Fibroblast of peridontal ligament (primary cell): ENCODE measurements at regions not wholly inside any gene's neighbourhood (a gene's known extent, or its start where the extent isn't known, plus 50 kb on each side); places are given as distances from the start of the nearest gene placed in this dataset.
"Not testable (repeated sequence)": the region's sequence is repeated elsewhere in the genome, so short reads cannot be mapped to it uniquely, and the experiment has no call there.

ENCODE experiments used
- DNase-seq: peaks from one replicate; pipeline ENCODE4 v3.0.0-alpha.2; 2010; ENCODE audit errors: extremely low read depth

DNA sequence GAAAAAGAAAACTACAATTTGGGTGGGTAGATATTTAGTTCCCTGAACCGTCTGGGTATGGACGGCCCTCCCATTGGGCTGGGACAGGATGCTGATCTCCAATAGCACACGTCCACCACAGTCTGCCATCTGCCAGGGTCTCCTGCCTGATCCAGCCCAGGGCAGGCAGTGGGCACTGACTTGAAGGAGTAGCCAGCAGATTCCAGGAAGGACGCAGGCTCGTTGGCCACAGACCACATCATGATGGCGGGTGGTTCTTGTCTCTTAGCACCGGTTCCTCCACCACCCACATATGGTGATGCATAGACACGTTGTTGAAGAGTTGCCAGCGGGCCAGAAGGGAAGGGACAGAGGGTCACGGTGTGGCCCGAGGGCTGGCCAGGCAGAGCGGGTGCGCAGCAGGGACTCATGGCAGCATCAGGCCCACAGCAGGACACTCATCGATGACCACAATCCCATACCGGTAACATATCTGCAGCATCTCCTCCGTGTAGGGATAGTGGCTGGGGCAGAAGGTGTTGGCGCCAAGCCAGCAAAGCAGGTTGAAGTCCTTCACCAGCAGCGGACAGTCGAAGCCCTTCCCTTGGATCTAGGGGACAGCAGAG is 155.8 kb upstream of the FAM174A start:
- DNase-seq: not testable (repeated sequence)

DNA sequence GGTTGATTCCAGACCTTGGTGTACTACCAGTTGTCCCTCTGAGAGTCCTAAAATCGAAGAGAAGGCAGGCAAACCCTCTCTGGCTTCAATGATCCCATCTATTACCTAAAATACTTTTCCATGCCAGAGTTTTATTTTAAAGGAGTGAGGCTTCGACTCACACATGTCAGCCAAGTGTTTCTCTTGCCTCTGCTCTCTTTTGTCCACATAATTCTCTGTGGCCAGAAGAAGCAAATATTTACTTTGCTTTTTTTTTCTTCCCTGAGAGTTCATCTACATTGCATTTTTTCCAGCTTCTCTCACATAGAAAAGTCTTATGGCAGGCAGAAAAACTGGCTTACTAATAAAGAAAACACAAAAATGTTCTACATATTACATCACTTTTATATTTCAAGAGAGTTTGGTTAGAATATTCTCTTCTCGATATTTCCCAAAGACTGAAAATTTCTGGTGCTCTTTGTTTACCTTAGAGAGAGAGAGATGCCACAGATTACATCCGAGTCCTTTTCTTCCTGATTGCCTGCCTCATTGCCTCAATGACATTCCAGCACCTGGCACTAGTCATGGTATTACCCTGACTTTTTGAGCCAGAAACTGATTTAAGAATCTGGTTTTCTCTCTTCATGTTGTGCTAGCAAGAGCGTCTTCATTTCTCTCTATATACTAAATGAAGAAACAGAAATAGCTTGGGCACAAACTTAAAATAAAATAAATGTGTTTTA is 170.3 kb upstream of the FAM174A start:
- not testable (repeated sequence) for DNase-seq

DNA sequence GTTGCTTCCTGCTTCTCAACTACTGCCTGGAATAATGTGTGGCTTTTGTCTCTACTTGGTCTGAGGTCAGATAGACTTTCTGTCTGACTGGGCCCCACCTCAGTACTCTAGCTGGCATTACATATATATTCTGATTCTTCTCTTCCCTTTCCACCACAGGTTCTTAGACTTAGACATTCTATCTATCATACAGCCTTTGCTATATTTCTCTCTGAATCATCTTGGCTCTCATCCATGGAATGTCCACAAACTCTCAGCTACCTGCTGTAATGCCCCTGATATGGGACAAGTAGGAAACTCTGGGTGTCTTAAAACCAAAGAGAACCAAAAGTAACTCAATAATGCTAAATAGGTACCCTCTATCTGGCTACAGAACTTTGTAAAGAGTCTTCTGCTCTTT is 170.8 kb upstream of the FAM174A start:
- DNase-seq: not testable (repeated sequence)

DNA sequence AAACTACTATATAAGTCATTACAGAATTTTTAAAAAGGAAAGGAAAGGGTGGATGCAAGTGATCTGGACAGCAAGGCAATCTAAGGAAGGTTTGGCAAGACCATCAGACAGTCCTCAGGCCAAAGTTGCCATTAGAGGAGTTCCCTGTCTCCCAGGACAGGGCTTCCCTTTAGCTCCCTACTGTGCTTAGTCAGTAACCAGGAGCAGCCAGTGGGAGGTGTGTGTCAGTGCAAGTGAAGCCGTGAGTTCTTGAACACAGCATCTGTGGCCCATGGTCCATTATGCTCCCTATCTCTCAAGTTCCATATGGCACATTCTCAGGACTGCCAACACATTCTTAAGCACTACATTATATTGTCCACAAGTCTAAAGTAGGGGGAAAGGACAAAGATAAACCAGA is 175.2 kb upstream of the FAM174A start:
- not testable (repeated sequence) for DNase-seq

DNA sequence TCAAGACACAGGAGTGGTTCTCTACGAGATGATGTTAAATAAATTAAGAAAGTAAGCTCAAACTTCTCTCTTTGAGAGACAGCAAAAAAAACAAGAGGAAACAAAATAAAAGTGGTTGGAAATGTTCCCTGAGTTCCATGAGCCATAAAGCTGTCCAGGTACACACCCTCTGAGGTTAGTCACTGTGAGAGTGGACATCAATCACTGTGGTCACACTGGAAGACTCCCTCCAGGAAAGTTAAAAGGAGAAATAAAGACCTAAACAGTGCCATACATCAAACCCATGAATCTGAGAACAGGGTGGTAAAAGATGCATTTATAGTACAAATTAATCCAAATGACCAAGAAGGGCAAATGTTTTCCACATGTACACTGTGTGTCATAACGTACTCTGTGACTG is 188.9 kb upstream of the FAM174A start:
- not testable (repeated sequence) for DNase-seq

DNA sequence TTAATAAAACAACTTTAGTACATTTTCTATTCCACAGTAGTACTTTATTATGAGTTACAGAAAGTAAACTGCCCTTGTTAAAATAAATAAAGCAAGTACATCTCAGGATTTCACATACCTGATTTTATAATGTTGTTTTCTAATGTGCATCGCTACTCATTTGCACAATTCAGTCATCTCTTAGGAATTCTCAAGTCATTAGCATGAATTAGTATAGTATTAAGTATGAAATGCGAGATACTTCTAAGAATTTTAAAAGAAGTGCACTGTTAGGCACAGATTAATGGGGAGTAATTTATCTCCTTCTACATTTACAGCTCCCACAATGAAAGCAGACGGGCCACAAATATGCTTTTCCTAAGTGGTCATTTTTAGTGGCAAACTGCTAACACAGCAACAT is 193.7 kb upstream of the FAM174A start:
- not testable (repeated sequence) for DNase-seq

DNA sequence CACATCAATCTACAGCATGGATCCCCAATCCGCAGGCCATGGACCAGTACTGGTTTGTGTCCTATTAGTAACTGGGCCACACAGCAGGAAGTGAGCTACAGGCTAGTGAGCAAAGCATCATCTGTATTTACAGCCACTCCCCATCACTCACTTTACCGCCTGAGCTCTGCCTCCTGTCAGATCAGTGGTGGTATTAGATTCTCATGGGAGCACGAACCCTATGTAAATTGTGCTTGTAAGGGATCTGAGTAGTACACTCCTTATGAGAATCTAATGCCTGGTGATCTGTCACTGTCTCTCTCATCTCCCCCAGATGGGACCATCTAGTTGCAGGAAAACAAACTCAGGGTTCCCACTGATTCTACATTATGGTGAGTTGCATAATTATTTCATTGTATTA is 212.7 kb upstream of the FAM174A start:
- DNase-seq: no peak

DNA sequence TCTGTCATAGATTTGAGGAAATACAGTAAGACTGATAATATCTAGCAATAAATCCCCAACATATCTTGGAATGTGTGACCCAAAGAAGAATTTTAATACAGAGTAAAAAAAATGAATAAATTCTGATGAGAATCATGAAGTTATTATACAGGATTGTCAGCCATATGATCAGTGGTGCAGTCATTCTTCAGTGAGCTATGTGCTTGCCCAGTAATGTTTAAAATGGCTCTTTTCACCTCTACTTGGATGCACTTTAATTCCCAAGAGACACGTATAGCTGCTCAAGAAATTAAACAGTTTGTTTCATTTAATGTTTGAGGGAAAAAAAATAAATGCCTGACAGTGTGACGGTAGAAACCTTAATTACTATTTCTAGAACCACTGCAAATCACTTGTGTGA is 215.3 kb upstream of the FAM174A start:
- no peak for DNase-seq

DNA sequence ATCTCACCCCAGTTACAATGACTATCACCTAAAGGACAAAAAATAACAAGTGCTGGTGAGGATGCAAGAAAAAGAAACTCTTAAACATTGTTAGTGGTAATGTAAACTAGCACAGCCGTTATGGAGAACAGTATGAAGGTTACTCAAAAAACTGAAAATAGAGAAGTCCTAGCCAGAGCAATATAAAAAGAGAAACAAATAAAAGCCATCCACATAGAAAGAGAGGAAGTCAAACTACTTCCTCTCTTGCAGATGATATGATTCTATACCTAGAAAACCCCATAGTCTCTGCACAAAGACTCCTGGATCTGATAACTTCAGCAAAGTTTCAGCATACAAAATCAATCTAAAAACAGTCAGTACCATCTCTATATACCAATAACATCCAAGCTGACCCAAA is 221.5 kb upstream of the FAM174A start:
- no peak for DNase-seq

DNA sequence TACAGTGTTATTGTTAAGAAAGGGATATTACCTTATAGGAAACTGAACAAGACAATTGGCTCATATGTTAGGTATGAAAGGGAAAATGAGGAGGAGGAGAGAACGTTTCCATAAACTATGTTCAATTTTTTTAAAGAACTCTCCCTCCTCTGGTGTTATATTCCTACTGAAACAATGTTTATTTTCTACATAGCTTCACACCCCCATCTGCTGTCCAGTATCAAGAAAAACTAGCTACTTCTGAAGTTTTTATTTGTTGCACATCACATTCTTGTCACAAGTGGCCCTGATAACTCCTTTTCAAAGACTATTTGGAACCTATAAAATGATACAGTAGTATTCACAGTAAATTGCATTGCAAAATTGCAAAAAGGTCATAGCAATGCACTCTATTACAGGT is 223.4 kb upstream of the FAM174A start:
- DNase-seq: no peak

DNA sequence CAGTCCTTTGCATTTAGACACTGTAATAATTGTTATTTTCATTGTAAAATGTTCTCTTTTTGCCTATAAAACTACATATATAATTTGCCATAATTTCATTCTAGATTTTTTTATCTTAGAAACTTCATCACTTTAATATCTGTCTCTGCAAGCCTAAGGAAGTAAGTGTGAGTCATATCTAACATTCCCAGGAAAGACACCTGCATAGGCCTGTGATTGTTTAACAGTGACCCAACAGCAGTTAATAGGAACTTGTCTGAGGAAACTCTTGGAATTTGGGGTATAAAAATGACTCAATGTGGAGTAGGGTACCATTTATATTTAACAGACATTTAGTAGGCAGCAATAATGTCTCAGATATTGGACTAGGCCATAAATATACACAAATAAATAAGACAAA is 229.2 kb upstream of the FAM174A start:
- no peak for DNase-seq

DNA sequence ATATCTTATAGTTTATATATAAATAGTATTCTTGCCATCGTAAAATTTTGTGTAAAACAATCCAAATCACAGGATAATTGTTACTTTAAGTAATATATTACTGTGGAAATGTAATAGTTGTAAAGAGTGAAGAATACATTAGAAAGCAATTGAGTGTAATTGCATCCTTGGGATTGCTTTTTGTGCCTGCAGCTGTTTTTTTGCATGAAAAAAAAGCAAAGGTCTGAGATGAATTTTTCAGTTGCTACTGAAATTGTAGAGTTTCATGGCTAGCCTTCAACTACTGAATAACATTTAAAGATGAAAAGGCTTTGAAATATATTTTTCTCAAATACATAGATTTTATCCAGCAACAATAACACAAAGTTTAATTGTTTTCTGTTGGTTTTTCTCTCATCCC is 232.0 kb upstream of the FAM174A start:
- no peak for DNase-seq

DNA sequence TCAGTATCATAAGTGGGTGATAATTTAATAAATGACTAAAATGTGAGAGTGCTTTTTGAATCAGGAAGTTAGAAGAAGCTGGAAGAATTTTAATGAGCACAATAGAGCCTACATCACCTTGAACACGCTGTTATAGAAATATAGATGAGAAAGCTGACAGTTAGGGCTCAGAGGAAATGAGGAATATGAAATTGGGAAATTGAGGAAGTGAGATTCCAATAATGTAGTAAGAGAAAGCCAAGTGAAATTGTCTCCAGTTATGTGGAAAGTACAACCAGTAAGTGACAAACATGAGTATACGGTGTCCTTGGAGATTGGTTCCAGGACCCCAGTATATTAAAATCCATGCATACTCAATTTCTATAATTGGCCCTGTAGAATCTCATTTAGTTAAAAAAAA is 235.9 kb upstream of the FAM174A start:
- DNase-seq: no peak

DNA sequence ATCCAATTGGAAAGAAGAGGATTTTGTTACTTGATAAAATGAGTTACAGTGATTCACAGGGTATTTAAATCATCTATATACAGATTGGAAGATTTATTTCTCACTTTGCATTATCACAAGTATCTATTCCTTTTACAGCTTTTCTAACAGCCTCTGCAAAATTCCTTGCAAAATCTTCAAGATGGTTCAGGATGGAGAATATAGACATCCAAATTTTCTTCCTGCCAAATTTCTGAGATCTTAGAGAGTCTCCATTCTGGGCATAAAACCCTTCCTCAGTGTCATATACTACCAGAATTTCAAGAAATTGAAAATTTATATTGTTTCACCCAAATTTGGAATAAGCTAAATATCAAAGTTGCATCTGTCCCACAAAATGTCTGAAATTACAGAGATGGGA is 259.1 kb upstream of the FAM174A start:
- DNase-seq: no peak

DNA sequence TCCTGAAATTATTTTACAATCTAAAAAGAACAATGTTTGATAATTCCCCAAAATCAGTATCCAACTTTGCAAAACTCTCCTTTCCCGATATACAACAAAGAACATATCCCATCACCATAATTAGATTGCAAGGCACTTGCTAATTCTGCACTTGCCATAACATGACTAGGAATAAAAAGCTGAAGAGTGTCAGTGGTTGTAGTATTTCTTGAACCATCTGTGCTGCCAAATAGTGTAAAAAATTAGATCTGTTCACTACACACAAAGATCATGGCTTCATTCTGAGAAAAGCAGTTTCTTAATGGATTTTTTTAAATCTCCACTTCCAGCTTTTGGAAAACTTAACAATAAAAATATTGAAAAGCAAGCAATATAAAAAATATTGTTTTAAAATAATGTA is 259.5 kb upstream of the FAM174A start:
- DNase-seq: no peak

DNA sequence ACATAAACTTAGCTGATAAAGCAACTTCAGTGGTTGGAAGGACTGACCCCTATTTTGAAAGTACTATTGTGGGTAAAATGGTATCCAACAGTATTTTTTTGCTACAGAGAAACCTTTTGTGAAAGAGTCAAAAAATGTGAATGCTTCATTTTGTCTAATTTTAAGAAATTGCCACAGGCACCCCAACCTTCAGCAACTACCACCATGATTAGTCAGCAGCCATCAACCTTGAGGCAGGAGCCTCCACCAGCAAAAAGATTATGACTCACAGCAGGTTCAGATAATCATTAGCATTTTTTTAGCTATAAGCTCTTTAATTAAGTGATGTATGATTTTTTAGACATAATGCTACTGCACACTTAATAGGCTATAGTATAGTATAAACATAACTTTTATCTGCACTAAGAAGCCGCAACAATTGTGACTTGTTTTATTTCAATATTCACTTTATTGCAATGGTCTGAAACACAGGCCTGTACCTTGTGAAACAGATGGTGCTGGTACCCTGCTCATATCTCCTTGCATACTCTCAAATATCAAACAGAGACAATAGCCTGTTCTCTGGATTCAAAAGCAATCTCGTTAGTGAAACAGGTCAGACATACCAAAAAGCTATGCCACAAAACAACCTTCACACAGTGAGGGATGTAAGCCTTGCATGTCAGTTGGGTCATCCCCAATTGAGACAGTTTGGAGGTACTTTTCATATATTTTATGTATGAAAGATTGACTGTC is 261.2 kb upstream of the FAM174A start:
- DNase-seq: no peak

DNA sequence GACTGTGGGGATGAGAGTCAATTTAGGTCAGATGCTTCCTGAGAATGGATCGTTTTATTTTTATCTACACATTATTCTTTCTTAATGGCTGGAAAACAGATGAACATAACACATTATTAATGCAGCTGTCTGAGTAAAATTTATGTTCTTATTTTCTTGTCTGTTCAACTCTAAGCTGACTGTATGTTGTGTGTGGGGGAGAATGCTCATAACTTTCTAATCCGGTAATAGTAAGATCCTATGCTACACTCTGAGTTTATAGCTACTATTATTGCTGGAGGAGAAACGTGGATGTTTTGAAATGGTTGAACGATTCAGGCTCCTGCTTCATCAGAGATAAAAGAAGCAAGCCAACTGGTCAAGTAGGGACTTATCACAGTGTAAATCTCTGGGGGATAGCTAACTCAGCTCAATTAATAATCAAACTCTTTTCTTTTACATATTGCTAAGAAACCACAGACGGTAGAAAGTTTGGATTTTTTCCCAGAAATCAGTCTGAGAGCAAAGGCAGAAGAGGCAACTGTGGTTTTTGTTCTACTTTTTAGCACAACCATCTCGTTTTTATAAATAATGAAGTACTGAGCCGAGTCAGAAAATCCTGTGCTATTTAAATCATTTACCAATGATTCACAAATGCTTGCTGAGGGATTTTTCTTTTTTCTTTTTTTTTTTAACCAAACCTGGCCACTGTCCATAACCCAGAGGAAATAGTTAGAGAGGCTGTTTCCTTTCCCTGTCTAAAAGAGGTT is 265.0 kb upstream of the FAM174A start:
- peak; percentile 0 for DNase-seq

DNA sequence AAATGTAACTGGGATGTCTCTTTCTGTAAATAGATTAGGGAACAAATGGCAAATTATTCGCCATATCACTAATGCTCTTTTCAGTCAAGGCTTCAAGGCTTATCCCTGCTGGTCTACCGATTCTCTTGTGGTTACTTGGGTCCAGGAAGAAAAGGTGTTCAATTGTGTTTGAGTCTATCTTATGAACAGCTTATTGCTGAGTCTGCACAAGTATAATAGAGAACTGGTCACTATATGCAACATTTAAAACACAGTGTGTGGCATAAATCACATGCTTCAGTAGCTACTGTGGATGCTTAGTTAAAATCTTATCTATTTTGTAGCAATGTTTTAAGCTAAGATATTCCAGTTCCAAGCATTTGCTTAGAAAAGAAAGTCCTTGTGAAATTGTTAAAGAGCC is 274.2 kb upstream of the FAM174A start:
- DNase-seq: no peak

DNA sequence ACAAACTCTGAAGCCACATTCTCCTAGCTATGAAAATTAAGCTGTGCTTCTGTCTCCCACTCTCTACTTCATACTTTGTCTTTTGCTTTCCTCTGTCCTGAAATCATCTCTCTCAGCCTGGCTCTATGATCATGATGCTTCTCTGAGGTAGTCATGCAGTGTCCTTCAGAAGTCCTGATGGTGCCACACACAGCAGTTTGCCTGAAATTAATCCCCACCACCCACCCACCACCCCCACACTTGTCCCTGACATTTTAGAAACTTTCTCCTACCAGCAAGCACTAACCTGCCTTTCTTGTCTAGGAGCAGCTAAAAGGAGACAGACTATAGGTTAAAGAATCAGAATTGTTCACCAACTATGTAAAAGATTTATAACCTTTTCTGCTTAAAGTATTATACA is 282.2 kb upstream of the FAM174A start:
- no peak for DNase-seq

DNA sequence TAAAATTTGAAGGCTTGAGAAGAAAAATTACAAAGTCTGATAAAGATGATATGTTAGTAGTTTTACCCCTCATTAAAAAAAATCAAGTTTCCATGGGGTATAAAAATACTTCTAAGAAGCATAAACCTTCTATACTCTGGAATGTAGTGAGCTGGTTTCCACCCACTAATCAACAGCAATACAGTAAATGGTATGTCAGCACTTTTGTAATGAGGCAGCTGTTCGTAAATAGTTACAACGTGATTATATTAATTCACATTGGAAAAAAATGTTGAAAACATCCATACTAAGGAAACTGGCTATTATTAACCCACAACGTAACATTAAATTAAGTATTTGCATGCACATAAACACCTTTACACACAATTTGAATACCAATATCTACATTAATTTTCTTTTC is 283.1 kb upstream of the FAM174A start:
- no peak for DNase-seq

DNA sequence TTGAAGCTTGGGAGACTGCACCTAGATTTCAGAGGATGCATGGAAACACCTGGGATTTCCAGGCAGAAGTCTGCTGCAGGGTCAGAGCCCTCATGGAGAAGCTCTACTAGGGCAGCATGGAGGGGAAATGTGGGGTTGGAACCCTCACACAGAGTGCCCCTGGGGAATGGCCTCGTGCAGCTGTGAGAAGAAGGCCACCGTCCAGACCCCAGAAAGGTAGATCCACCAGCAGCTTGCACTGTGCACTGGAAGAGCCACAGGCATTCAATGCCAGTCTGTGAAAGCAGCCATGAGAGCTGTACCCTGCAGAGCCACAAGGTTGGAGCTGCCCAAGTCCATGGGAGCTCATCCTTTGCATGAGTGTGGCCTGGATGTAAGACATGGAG is 285.3 kb upstream of the FAM174A start:
- no peak for DNase-seq

DNA sequence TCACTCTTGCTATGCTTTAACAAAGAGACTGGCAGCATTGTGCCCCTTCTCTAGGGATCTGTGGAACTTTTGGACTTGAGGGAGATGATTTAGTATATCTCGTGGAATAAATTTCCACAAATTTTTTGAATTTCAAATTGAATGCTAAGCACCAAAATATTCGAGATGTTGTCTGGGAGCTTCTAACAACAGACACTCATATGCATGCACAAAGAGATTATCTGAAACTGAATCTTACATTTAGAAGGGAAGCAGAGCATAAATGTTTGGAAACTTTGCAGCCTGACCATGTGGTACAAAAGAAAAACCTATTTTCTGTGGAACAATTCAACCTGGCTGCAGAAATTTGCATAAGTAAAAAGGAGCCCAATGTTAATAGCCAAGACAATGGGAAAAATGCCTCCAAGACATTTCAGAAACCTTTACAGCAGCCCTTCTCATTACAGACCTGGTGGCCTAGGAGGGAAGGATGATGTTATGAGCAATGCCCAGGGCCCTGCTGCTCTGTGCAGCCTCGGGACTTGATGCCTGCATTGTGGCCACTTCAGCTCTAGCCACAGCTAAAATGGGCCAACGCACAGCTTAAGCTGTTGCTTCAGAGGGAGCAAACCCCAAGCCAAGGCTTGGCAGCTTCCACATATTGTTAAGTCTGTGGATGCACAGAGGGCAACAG is 285.8 kb upstream of the FAM174A start:
- no peak for DNase-seq
